ENCODE measurements at regions not wholly inside any gene's neighbourhood (a gene's known extent, or its start where the extent isn't known, plus 50 kb on each side); places are given as distances from the start of the nearest gene placed in this dataset.

- no peaks in the 10 kb centered on the region for H3K9me3 Mint-ChIP-seq
- H3K27ac Mint-ChIP-seq (ENCODE audit: unreplicated experiment): no peak overlapping the region
- no peak overlapping the region for H3K4me3 Mint-ChIP-seq
- H3K4me1 Mint-ChIP-seq: no peaks in the 10 kb centered on the region
- H3K36me3 Mint-ChIP-seq (ENCODE audit: low read depth): no peaks in the 10 kb centered on the region
- no peak for TF ChIP-seq CTCF (conservative IDR thresholded peaks at IDR 0.05)
- no peaks in the 10 kb centered on the region for H3K27me3 Mint-ChIP-seq (ENCODE audit: low read depth)
- no peak for DNase-seq (ENCODE audit: low read depth, low spot score)
These were observed 484.0 kb upstream of the MAP2 start for GRCh38 chr2:208939852-208940251.

GRCh38 chr2:208945719-208946256, 478.1 kb upstream of the MAP2 start:
- no peak for TF ChIP-seq CTCF (conservative IDR thresholded peaks at IDR 0.05)

GRCh38 chr2:208948073-208948472, 475.8 kb upstream of the MAP2 start:
- TF ChIP-seq CTCF (conservative IDR thresholded peaks at IDR 0.05): no peak
- no peak for DNase-seq (ENCODE audit: low read depth, low spot score)
- H3K4me3 Mint-ChIP-seq: no peak overlapping the region
- no peaks in the 10 kb centered on the region for H3K27me3 Mint-ChIP-seq (ENCODE audit: low read depth)
- peaks cover 6% of the 10 kb centered on the region for H3K9me3 Mint-ChIP-seq
- no peaks in the 10 kb centered on the region for H3K36me3 Mint-ChIP-seq (ENCODE audit: low read depth)
- no peaks in the 10 kb centered on the region for H3K4me1 Mint-ChIP-seq
- H3K27ac Mint-ChIP-seq (ENCODE audit: unreplicated experiment): no peak overlapping the region

More at GRCh38 chr2:208945719-208946256, 478.1 kb upstream of the MAP2 start:
- no peaks in the 10 kb centered on the region for H3K4me1 Mint-ChIP-seq
- DNase-seq (ENCODE audit: low read depth, low spot score): no peak
- H3K9me3 Mint-ChIP-seq: no peaks in the 10 kb centered on the region
- H3K27me3 Mint-ChIP-seq (ENCODE audit: low read depth): no peaks in the 10 kb centered on the region
- no peak overlapping the region for H3K4me3 Mint-ChIP-seq
- H3K36me3 Mint-ChIP-seq (ENCODE audit: low read depth): no peaks in the 10 kb centered on the region
- H3K27ac Mint-ChIP-seq (ENCODE audit: unreplicated experiment): no peak overlapping the region

GRCh38 chr2:208970070-208970469, 453.8 kb upstream of the MAP2 start:
- Mint-ChIP-seq H3K27ac (ENCODE audit: unreplicated experiment) (no peak overlapping the region), H3K27me3 (ENCODE audit: low read depth) (peaks cover 3% of the 10 kb centered on the region), H3K4me1 (no peaks in the 10 kb centered on the region), H3K36me3 (ENCODE audit: low read depth) (no peaks in the 10 kb centered on the region), H3K4me3 (no peak overlapping the region), H3K9me3 (peaks cover 6% of the 10 kb centered on the region)
- DNase-seq (ENCODE audit: low read depth, low spot score): no peak
- TF ChIP-seq CTCF (conservative IDR thresholded peaks at IDR 0.05): no peak

GRCh38 chr2:208977582-208977981, 446.3 kb upstream of the MAP2 start:
- H3K36me3 Mint-ChIP-seq (ENCODE audit: low read depth): no peaks in the 10 kb centered on the region
- H3K27ac Mint-ChIP-seq (ENCODE audit: unreplicated experiment): no peak overlapping the region
- H3K27me3 Mint-ChIP-seq (ENCODE audit: low read depth): no peaks in the 10 kb centered on the region
- no peak for TF ChIP-seq CTCF (conservative IDR thresholded peaks at IDR 0.05)
- no peaks in the 10 kb centered on the region for H3K9me3 Mint-ChIP-seq
- no peaks in the 10 kb centered on the region for H3K4me1 Mint-ChIP-seq
- H3K4me3 Mint-ChIP-seq: no peak overlapping the region
- no peak for DNase-seq (ENCODE audit: low read depth, low spot score)

- Mint-ChIP-seq H3K36me3 (ENCODE audit: low read depth) (no peaks in the 10 kb centered on the region), H3K27me3 (ENCODE audit: low read depth) (no peaks in the 10 kb centered on the region), H3K27ac (ENCODE audit: unreplicated experiment) (no peak overlapping the region), H3K4me1 (no peaks in the 10 kb centered on the region), H3K4me3 (no peak overlapping the region), H3K9me3 (no peaks in the 10 kb centered on the region)
- no peak for DNase-seq (ENCODE audit: low read depth, low spot score)
- TF ChIP-seq CTCF (conservative IDR thresholded peaks at IDR 0.05): no peak
These were observed 444.9 kb upstream of the MAP2 start for GRCh38 chr2:208978946-208979345.

All from neural crest cell (in vitro differentiated cells).